Activated CD8-positive, alpha-beta memory T cell treated with anti-CD3 and anti-CD28 coated beads, Interleukin-2, amount 10 ng/mL, durations not matched to agents 7 days and 5 days (primary cell): ENCODE measurements at regions not wholly inside any gene's neighbourhood (a gene's known extent, or its start where the extent isn't known, plus 50 kb on each side); places are given as distances from the start of the nearest gene placed in this dataset.
"Not testable (repeated sequence)": the region's sequence is repeated elsewhere in the genome, so short reads cannot be mapped to it uniquely, and the experiment has no call there.

Experiments used
- ATAC-seq: fragments of 150-1000 bp; cut with Tn5 transposase; one replicate; pipeline ENCODE4 v1.10.0; 2021; ENCODE audit warnings: moderate library complexity
- CTCF ChIA-PET: fragments of 350-600 bp; sonication (Branson Sonifier 250); formaldehyde crosslinking; loops from one replicate; lab custom pipeline; 2021; ENCODE audit warnings: antibody characterized with exemption; lab: Charles Lee
- DNase-seq: peaks from one replicate; pipeline ENCODE4 v3.0.0-alpha.2; 2020
- H3K27ac Mint-ChIP-seq: one replicate; pipeline ENCODE4 v1.8.0; 2021; ENCODE audit warnings: mild to moderate bottlenecking, mixed read lengths
- H3K27me3 Mint-ChIP-seq: one replicate; pipeline ENCODE4 v1.8.0; 2021; ENCODE audit warnings: mixed read lengths
- H3K36me3 Mint-ChIP-seq: one replicate; pipeline ENCODE4 v1.8.0; 2021; ENCODE audit warnings: mild to moderate bottlenecking, mixed read lengths
- H3K4me1 Mint-ChIP-seq: one replicate; pipeline ENCODE4 v1.8.0; 2021; ENCODE audit warnings: mixed read lengths
- H3K4me3 Mint-ChIP-seq: one replicate; pipeline ENCODE4 v1.8.0; 2021; ENCODE audit warnings: mild to moderate bottlenecking, moderate library complexity, mixed read lengths
- H3K9me3 Mint-ChIP-seq: one replicate; pipeline ENCODE4 v1.8.0; 2022; ENCODE audit warnings: low read depth, mixed read lengths

- Mint-ChIP-seq H3K27me3 (peaks cover 4% of the 10 kb centered on the region), H3K9me3 (no peaks in the 10 kb centered on the region), H3K4me3 (no peak overlapping the region), H3K4me1 (no peaks in the 10 kb centered on the region), H3K27ac (no peak overlapping the region), H3K36me3 (no peaks in the 10 kb centered on the region)
- DNase-seq (no peak), ATAC-seq (no peak)
- CTCF ChIA-PET, result no interaction called here
These were observed 607.3 kb upstream of the CITED2 start for GRCh38 chr6:139981768-139982181.

- H3K9me3 Mint-ChIP-seq, result no peaks in the 10 kb centered on the region
- H3K27ac Mint-ChIP-seq, result no peak overlapping the region
- ATAC-seq (no peak), DNase-seq (no peak)
- no peaks in the 10 kb centered on the region for H3K36me3 Mint-ChIP-seq
- peaks cover 4% of the 10 kb centered on the region for H3K27me3 Mint-ChIP-seq
- CTCF ChIA-PET, result interaction anchor here (1.4 kb wide), 1 partner anchor 9 kb away, joined by 3 read pairs; no protein-coding TSS in a partner anchor
- no peak overlapping the region for H3K4me3 Mint-ChIP-seq
- no peaks in the 10 kb centered on the region for H3K4me1 Mint-ChIP-seq
These were observed 606.7 kb upstream of the CITED2 start for GRCh38 chr6:139981066-139981624.

- ATAC-seq, H3K36me3 Mint-ChIP-seq, H3K27ac Mint-ChIP-seq, H3K9me3 Mint-ChIP-seq, H3K27me3 Mint-ChIP-seq, H3K4me3 Mint-ChIP-seq, DNase-seq, H3K4me1 Mint-ChIP-seq: not testable (repeated sequence)
- CTCF ChIA-PET, result interaction anchor here (1.4 kb wide), 1 partner anchor 10 kb away, joined by 3 read pairs; no protein-coding TSS in a partner anchor
These were observed 606.2 kb upstream of the CITED2 start for GRCh38 chr6:139980631-139981030.

- H3K27me3 Mint-ChIP-seq, result no peaks in the 10 kb centered on the region
- ATAC-seq (no peak), DNase-seq (no peak)
- H3K27ac Mint-ChIP-seq, result no peak overlapping the region
- CTCF ChIA-PET, result no interaction called here
- H3K4me3 Mint-ChIP-seq, result no peak overlapping the region
- no peaks in the 10 kb centered on the region for H3K9me3 Mint-ChIP-seq
- no peaks in the 10 kb centered on the region for H3K36me3 Mint-ChIP-seq
- no peaks in the 10 kb centered on the region for H3K4me1 Mint-ChIP-seq
These were observed 604.7 kb upstream of the CITED2 start for GRCh38 chr6:139979021-139979725.

- CTCF ChIA-PET, result no interaction called here
- H3K27ac Mint-ChIP-seq, result no peak overlapping the region
- DNase-seq (no peak), ATAC-seq (no peak)
- H3K36me3 Mint-ChIP-seq, result no peaks in the 10 kb centered on the region
- no peaks in the 10 kb centered on the region for H3K4me1 Mint-ChIP-seq
- H3K4me3 Mint-ChIP-seq, result no peak overlapping the region
- H3K9me3 Mint-ChIP-seq, result no peaks in the 10 kb centered on the region
- H3K27me3 Mint-ChIP-seq, result no peaks in the 10 kb centered on the region
These were observed 603.5 kb upstream of the CITED2 start for GRCh38 chr6:139977887-139978332.

GRCh38 chr6:139973669-139974344 lies 599.4 kb upstream of the CITED2 start:
- Mint-ChIP-seq H3K27me3 (no peaks in the 10 kb centered on the region), H3K36me3 (no peaks in the 10 kb centered on the region), H3K4me3 (no peak overlapping the region), H3K4me1 (no peaks in the 10 kb centered on the region), H3K9me3 (no peaks in the 10 kb centered on the region), H3K27ac (no peak overlapping the region)
- no peak for DNase-seq
- CTCF ChIA-PET, result no interaction called here
- no peak for ATAC-seq

- H3K4me1 Mint-ChIP-seq, result no peaks in the 10 kb centered on the region
- no peak overlapping the region for H3K4me3 Mint-ChIP-seq
- H3K27ac Mint-ChIP-seq, result no peak overlapping the region
- H3K27me3 Mint-ChIP-seq, result no peaks in the 10 kb centered on the region
- CTCF ChIA-PET, result no interaction called here
- DNase-seq (no peak), ATAC-seq (no peak)
- no peaks in the 10 kb centered on the region for H3K36me3 Mint-ChIP-seq
- no peaks in the 10 kb centered on the region for H3K9me3 Mint-ChIP-seq
These were observed 597.7 kb upstream of the CITED2 start for GRCh38 chr6:139972116-139972515.

- Mint-ChIP-seq H3K27me3 (no peaks in the 10 kb centered on the region), H3K36me3 (no peaks in the 10 kb centered on the region), H3K4me3 (no peak overlapping the region), H3K9me3 (no peaks in the 10 kb centered on the region), H3K4me1 (no peaks in the 10 kb centered on the region), H3K27ac (no peak overlapping the region)
- ATAC-seq (no peak), DNase-seq (no peak)
- CTCF ChIA-PET, result interaction anchor here (0.7 kb wide), 2 partner anchors 237 to 355 kb away, joined by 3 to 4 read pairs; no protein-coding TSS in a partner anchor
These were observed 596.1 kb upstream of the CITED2 start for GRCh38 chr6:139970591-139970991.

GRCh38 chr6:139967497-139967896 lies 593.0 kb upstream of the CITED2 start:
- H3K4me3 Mint-ChIP-seq, result no peak overlapping the region
- no peaks in the 10 kb centered on the region for H3K27me3 Mint-ChIP-seq
- H3K36me3 Mint-ChIP-seq, result no peaks in the 10 kb centered on the region
- no peaks in the 10 kb centered on the region for H3K4me1 Mint-ChIP-seq
- ATAC-seq, result no peak
- CTCF ChIA-PET, result no interaction called here
- H3K9me3 Mint-ChIP-seq, result no peaks in the 10 kb centered on the region
- no peak for DNase-seq
- H3K27ac Mint-ChIP-seq, result no peak overlapping the region

GRCh38 chr6:139965393-139965792 lies 590.9 kb upstream of the CITED2 start:
- Mint-ChIP-seq H3K9me3 (no peaks in the 10 kb centered on the region), H3K4me3 (no peak overlapping the region), H3K36me3 (no peaks in the 10 kb centered on the region), H3K27ac (no peak overlapping the region), H3K4me1 (no peaks in the 10 kb centered on the region), H3K27me3 (no peaks in the 10 kb centered on the region)
- DNase-seq, result no peak
- CTCF ChIA-PET, result no interaction called here
- no peak for ATAC-seq

- H3K4me3 Mint-ChIP-seq, result no peak overlapping the region
These were observed 590.3 kb upstream of the CITED2 start for GRCh38 chr6:139964737-139965136.

GRCh38 chr6:139962654-139963347 lies 588.4 kb upstream of the CITED2 start:
- H3K27ac Mint-ChIP-seq, result no peak overlapping the region
- DNase-seq (no peak), ATAC-seq (no peak)
- no peak overlapping the region for H3K4me3 Mint-ChIP-seq
- H3K4me1 Mint-ChIP-seq, result no peaks in the 10 kb centered on the region
- no peaks in the 10 kb centered on the region for H3K9me3 Mint-ChIP-seq
- peaks cover 4% of the 10 kb centered on the region for H3K27me3 Mint-ChIP-seq
- CTCF ChIA-PET, result no interaction called here
- H3K36me3 Mint-ChIP-seq, result no peaks in the 10 kb centered on the region

More at GRCh38 chr6:139964737-139965136, 590.3 kb upstream of the CITED2 start:
- Mint-ChIP-seq H3K27me3 (no peaks in the 10 kb centered on the region), H3K4me1 (no peaks in the 10 kb centered on the region), H3K9me3 (no peaks in the 10 kb centered on the region), H3K27ac (no peak overlapping the region), H3K36me3 (no peaks in the 10 kb centered on the region)
- CTCF ChIA-PET, result no interaction called here
- DNase-seq (no peak), ATAC-seq (no peak)

GRCh38 chr6:139961190-139961589 lies 586.7 kb upstream of the CITED2 start:
- DNase-seq (no peak), ATAC-seq (no peak)
- Mint-ChIP-seq H3K27me3 (peaks cover 4% of the 10 kb centered on the region), H3K36me3 (no peaks in the 10 kb centered on the region), H3K4me1 (no peaks in the 10 kb centered on the region), H3K9me3 (no peaks in the 10 kb centered on the region), H3K27ac (no peak overlapping the region), H3K4me3 (no peak overlapping the region)
- CTCF ChIA-PET, result no interaction called here
